H1 (cell line): ENCODE measurements at regions not wholly inside any gene's neighbourhood (a gene's known extent, or its start where the extent isn't known, plus 50 kb on each side); places are given as distances from the start of the nearest gene placed in this dataset.

Experiments
- JUND ChIP-seq: IDR thresholded peaks from 2 replicates; pipeline ENCODE4 v1.6.1; 2011; ENCODE audit warnings: mild to moderate bottlenecking, improper control_type of control experiment, low read length
- KDM1A ChIP-seq: fragments of 200-600, 300-600 bp; sonication (generic); IDR thresholded peaks from 2 replicates; pipeline ENCODE4 v1.7.1; 2016; ENCODE audit warnings: mild to moderate bottlenecking, low read length, borderline replicate concordance
- POLR2A ChIP-seq, 2 experiments: IDR thresholded peaks; 1 replicate in 1 of 2; 2 replicates in 1 of 2; pipeline ENCODE4 v1.6.1; 2011; ENCODE audit warnings: low read depth in 2 of 2, low read length in 2 of 2, mild to moderate bottlenecking in 2 of 2; ENCODE audit errors: control extremely low read depth in 1 of 2
- TF ChIP-seq, protein P1 (sequence below), 3 experiments: IDR thresholded peaks; 1 replicate in 2 of 3; 2 replicates in 1 of 3; pipeline versions ENCODE4 v1.5.1 to v1.6.1; 2011; ENCODE audit warnings: low read length in 3 of 3, mild to moderate bottlenecking in 3 of 3, inconsistent platforms in 2 of 3, low read depth in 1 of 3, moderate library complexity in 1 of 3; ENCODE audit not compliant: insufficient read depth in 1 of 3; ENCODE audit errors: control extremely low read depth in 1 of 3
- TF ChIP-seq, protein P2 (sequence below): IDR thresholded peaks from 2 replicates; pipeline ENCODE4 v1.6.1; 2011; ENCODE audit warnings: low read length, improper control_type of control experiment

DNA sequence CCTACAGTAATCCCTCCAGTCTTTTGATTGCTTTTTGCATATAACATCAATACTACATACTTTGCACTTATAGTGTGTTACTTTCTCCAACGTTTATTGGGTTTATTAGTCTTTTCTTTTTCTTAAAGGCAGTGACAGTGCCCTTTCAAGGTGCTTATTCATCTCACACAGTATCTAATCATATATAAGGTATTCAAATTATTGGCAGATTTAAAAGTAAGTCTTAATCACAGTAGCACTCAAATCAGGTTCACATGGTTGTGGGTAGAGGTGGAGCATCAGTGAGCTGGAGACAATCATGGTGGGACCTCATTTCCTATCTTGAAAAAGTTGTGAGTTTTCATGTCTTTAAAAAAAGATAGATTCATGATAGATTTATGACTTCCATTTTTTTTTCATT lies 706.2 kb downstream of the GALC start:
- TF ChIP-seq JUND (no peak), POLR2A (IDR thresholded peaks at IDR 0.05; ENCODE audit: control extremely low read depth in 1 of 2, low read depth in 2 of 2, low read length in 2 of 2) (no peak), KDM1A (no peak)
- TF ChIP-seq, protein P1, sequence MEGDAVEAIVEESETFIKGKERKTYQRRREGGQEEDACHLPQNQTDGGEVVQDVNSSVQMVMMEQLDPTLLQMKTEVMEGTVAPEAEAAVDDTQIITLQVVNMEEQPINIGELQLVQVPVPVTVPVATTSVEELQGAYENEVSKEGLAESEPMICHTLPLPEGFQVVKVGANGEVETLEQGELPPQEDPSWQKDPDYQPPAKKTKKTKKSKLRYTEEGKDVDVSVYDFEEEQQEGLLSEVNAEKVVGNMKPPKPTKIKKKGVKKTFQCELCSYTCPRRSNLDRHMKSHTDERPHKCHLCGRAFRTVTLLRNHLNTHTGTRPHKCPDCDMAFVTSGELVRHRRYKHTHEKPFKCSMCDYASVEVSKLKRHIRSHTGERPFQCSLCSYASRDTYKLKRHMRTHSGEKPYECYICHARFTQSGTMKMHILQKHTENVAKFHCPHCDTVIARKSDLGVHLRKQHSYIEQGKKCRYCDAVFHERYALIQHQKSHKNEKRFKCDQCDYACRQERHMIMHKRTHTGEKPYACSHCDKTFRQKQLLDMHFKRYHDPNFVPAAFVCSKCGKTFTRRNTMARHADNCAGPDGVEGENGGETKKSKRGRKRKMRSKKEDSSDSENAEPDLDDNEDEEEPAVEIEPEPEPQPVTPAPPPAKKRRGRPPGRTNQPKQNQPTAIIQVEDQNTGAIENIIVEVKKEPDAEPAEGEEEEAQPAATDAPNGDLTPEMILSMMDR (IDR thresholded peaks at IDR 0.05; ENCODE audit: control extremely low read depth in 1 of 3, insufficient read depth in 1 of 3, low read depth in 1 of 3, low read length in 3 of 3), result no peak
- TF ChIP-seq, protein P2, sequence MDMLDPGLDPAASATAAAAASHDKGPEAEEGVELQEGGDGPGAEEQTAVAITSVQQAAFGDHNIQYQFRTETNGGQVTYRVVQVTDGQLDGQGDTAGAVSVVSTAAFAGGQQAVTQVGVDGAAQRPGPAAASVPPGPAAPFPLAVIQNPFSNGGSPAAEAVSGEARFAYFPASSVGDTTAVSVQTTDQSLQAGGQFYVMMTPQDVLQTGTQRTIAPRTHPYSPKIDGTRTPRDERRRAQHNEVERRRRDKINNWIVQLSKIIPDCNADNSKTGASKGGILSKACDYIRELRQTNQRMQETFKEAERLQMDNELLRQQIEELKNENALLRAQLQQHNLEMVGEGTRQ, result no peak
